HCT116 (cell line): ENCODE measurements at regions not wholly inside any gene's neighbourhood (a gene's known extent, or its start where the extent isn't known, plus 50 kb on each side); places are given as distances from the start of the nearest gene placed in this dataset.

Source experiments
- ATAC-seq: fragments of 200-7000 bp; cut with Tn5 transposase; 2 replicates; pipeline ENCODE4 v1.9.1; 2020; ENCODE audit warnings: mild to moderate bottlenecking, moderate library complexity
- BruUV-seq: library from RNA; stranded (reverse); fragments of 400-500 nt; replicated peaks from 2 replicates; lab custom pipeline; 2021; lab: Mats Ljungman, UMichigan
- CTCF ChIA-PET: fragments of 300-600 bp; sonication (Branson Sonifier 250); formaldehyde crosslinking; loops from one replicate; lab custom pipeline; 2021; ENCODE audit warnings: antibody characterized with exemption; lab: Charles Lee
- POLR2A ChIA-PET: fragments of 300-600, 350-600 bp; sonication (Branson Sonifier 250); formaldehyde crosslinking; loops from one replicate; lab custom pipeline; 2021; ENCODE audit warnings: antibody characterized with exemption; lab: Charles Lee
- RAD21 ChIA-PET, 2 experiments: fragments of 300-600 bp; sonication (Branson Sonifier 250); formaldehyde crosslinking; loops; one replicate each; lab custom pipeline; 2023; ENCODE audit warnings: low total read pairs in 2 of 2; ENCODE audit not compliant: uncharacterized antibody in 2 of 2, unreplicated experiment in 2 of 2, low non-redundant PET in 1 of 2; lab: Charles Lee
- DNase-seq: peaks from one replicate; pipeline ENCODE4 v3.0.0-alpha.2; 2010; ENCODE audit warnings: low read depth, low spot score
- H2AFZ ChIP-seq: fragments of 200-600 bp; shearing (Covaris generic), sonication (generic); 2 replicates; pipeline ENCODE4 v1.6.1; 2017; ENCODE audit warnings: low read depth, mixed run types, mixed read lengths, antibody characterized with exemption, low read length; ENCODE audit not compliant: poor library complexity, severe bottlenecking
- H3K27ac ChIP-seq: 2 replicates; pipeline ENCODE4 v1.5.1; 2012; ENCODE audit warnings: low read depth, low read length
- H3K27me3 ChIP-seq: fragments of 200-600 bp; sonication (generic); 2 replicates; pipeline ENCODE4 v1.6.1; 2016; ENCODE audit warnings: mixed run types, low read length, mixed read lengths; ENCODE audit not compliant: insufficient read depth
- H3K36me3 ChIP-seq, 2 experiments: fragments of 200-500 bp in 1 of 2; fragments of 200-600 bp in 1 of 2; sonication (Bioruptor generic) in 1 of 2; sonication (generic) in 1 of 2; 2 replicates each; pipeline versions ENCODE4 v1.5.1 to v1.6.1; 2014 to 2016; ENCODE audit warnings: low read length in 2 of 2, inconsistent platforms in 1 of 2, mixed read lengths in 1 of 2, mixed run types in 1 of 2; ENCODE audit not compliant: insufficient read depth in 2 of 2, control insufficient read depth in 1 of 2
- H3K4me1 ChIP-seq, 2 experiments: fragments of 200-600 bp in 1 of 2; sonication (generic) in 1 of 2; 2 replicates each; pipeline versions ENCODE4 v1.5.1 to v1.6.1; 2012 to 2017; ENCODE audit warnings: low read length in 2 of 2, inconsistent platforms in 1 of 2, mild to moderate bottlenecking in 1 of 2, mixed read lengths in 1 of 2, mixed run types in 1 of 2, moderate library complexity in 1 of 2; ENCODE audit not compliant: insufficient read depth in 2 of 2, control insufficient read depth in 1 of 2
- H3K4me2 ChIP-seq: fragments of 200-600 bp; sonication (generic); 2 replicates; pipeline ENCODE4 v1.6.1; 2017; ENCODE audit warnings: mixed run types, low read length, mixed read lengths
- H3K4me3 ChIP-seq, 2 experiments: fragments of 200-600 bp in 1 of 2; sonication (generic) in 1 of 2; replicated peaks in 1 of 2; 2 replicates each; pipeline ENCODE4 v1.5.1; 2011 to 2016; ENCODE audit warnings: low read length in 2 of 2, control low read depth in 1 of 2, low read depth in 1 of 2, mild to moderate bottlenecking in 1 of 2, mixed read lengths in 1 of 2, mixed run types in 1 of 2
- H3K79me2 ChIP-seq: fragments of 200-600 bp; sonication (generic); 2 replicates; pipeline ENCODE4 v1.6.1; 2017; ENCODE audit warnings: mild to moderate bottlenecking, mixed run types, low read length, moderate library complexity, mixed read lengths; ENCODE audit not compliant: insufficient read depth
- H3K9ac ChIP-seq: fragments of 200-600 bp; sonication (generic); 2 replicates; pipeline ENCODE4 v1.6.1; 2016; ENCODE audit warnings: low read length, mixed read lengths
- H3K9me2 ChIP-seq: fragments of 200-600 bp; sonication (generic), shearing (Covaris generic); 2 replicates; pipeline ENCODE4 v1.6.1; 2017; ENCODE audit warnings: mixed run types, mild to moderate bottlenecking, moderate library complexity; ENCODE audit not compliant: insufficient read depth
- H3K9me3 ChIP-seq, 2 experiments: fragments of 200-500 bp in 1 of 2; fragments of 200-600 bp in 1 of 2; sonication (Bioruptor generic) in 1 of 2; sonication (generic) in 1 of 2; 2 replicates each; pipeline ENCODE4 v1.6.1; 2014 to 2017; ENCODE audit warnings: low read length in 2 of 2, mixed read lengths in 2 of 2, inconsistent platforms in 1 of 2, low read depth in 1 of 2, mild to moderate bottlenecking in 1 of 2, mixed run types in 1 of 2, moderate library complexity in 1 of 2; ENCODE audit not compliant: control insufficient read depth in 1 of 2, insufficient read depth in 1 of 2
- H4K20me1 ChIP-seq: fragments of 200-600 bp; sonication (generic), shearing (Covaris generic); 2 replicates; pipeline ENCODE4 v1.6.1; 2017; ENCODE audit warnings: mixed run types, mild to moderate bottlenecking, moderate library complexity; ENCODE audit not compliant: insufficient read depth
- ATF3 ChIP-seq: IDR thresholded peaks from 2 replicates; pipeline ENCODE4 v1.6.1; 2012
- CBX3 ChIP-seq: IDR thresholded peaks from 2 replicates; pipeline ENCODE4 v1.6.1; 2012; ENCODE audit warnings: low read depth
- MAX ChIP-seq: IDR thresholded peaks from 2 replicates; pipeline ENCODE4 v1.6.1; 2012
- POLR2AphosphoS5 ChIP-seq: IDR thresholded peaks from 2 replicates; pipeline ENCODE4 v1.6.1; 2011; ENCODE audit warnings: mild to moderate bottlenecking, low read depth, low read length, moderate library complexity
- REST ChIP-seq: IDR thresholded peaks from 2 replicates; pipeline ENCODE4 v1.6.1; 2012; ENCODE audit warnings: low read depth
- SP1 ChIP-seq: IDR thresholded peaks from 2 replicates; pipeline ENCODE4 v1.6.1; 2012; ENCODE audit warnings: low read depth
- YY1 ChIP-seq: IDR thresholded peaks from 2 replicates; pipeline ENCODE4 v1.6.1; 2011; ENCODE audit warnings: low read length, low read depth, moderate library complexity, mild to moderate bottlenecking; ENCODE audit not compliant: insufficient replicate concordance; ENCODE audit errors: extremely low read depth
- ZNF274 ChIP-seq: fragments of 200-500 bp; sonication (Bioruptor generic); IDR thresholded peaks from 2 replicates; pipeline ENCODE4 v1.6.1; 2014; ENCODE audit warnings: mild to moderate bottlenecking, low read depth, low read length, inconsistent platforms
- intact Hi-C: fragments of 100-400 bp; cut with micrococcal nuclease; formaldehyde crosslinking; loops from 2 replicates; pipeline ENCODE4 v1.10.0; 2022

GRCh38 chr3:24835510-24835909, 340.9 kb upstream of the THRB start:
- no peak overlapping the region for H3K27ac ChIP-seq
- peaks cover 19% of the 10 kb centered on the region for H3K27me3 ChIP-seq
- H3K9me2 ChIP-seq = no peaks in the 10 kb centered on the region
- H3K4me1 ChIP-seq = no peaks in the 10 kb centered on the region
- H3K79me2 ChIP-seq = no peaks in the 10 kb centered on the region
- CTCF ChIA-PET = no interaction called here
- DNase-seq (no peak), ATAC-seq (no peak)
- H3K4me3 ChIP-seq = no peak overlapping the region
- BruUV-seq = no TSS peak
- no peak overlapping the region for H3K9ac ChIP-seq
- no peaks in the 10 kb centered on the region for H3K36me3 ChIP-seq
- no peak overlapping the region for H2AFZ ChIP-seq
- intact Hi-C loops = no loop called here
- H3K9me3 ChIP-seq = no peaks in the 10 kb centered on the region
- RAD21 ChIA-PET = no interaction called here
- no peak for TF ChIP-seq SP1
- no peak for TF ChIP-seq REST
- no peak for TF ChIP-seq ZNF274
- TF ChIP-seq YY1 = no peak
- TF ChIP-seq CBX3 = no peak
- TF ChIP-seq POLR2AphosphoS5 = no peak
- TF ChIP-seq MAX = no peak
- no peak for TF ChIP-seq ATF3
- POLR2A ChIA-PET = no interaction called here
- no peaks in the 10 kb centered on the region for H4K20me1 ChIP-seq
- no peak overlapping the region for H3K4me2 ChIP-seq
